ENCODE measurements at regions not wholly inside any gene's neighbourhood (a gene's known extent, or its start where the extent isn't known, plus 50 kb on each side); places are given as distances from the start of the nearest gene placed in this dataset.

GRCh38 chr2:54058449-54058848 lies 57.0 kb upstream of the ACYP2 start:
- TF ChIP-seq NFIC (IDR thresholded peaks at IDR 0.05) (no peak), TEAD4 (IDR thresholded peaks at IDR 0.05) (no peak), CREB1 (IDR thresholded peaks at IDR 0.05; ENCODE audit: low read depth) (no peak), ZBTB7A (IDR thresholded peaks at IDR 0.05; ENCODE audit: low read depth) (no peak), CEBPB (IDR thresholded peaks at IDR 0.05) (no peak), REST (IDR thresholded peaks at IDR 0.05; ENCODE audit: low read depth) (no peak), EGR1 (IDR thresholded peaks at IDR 0.05) (no peak), EP300 (IDR thresholded peaks at IDR 0.05; ENCODE audit: borderline replicate concordance) (no peak)
